Natural killer cell (primary cell): ENCODE measurements at regions not wholly inside any gene's neighbourhood (a gene's known extent, or its start where the extent isn't known, plus 50 kb on each side); places are given as distances from the start of the nearest gene placed in this dataset.

Experiments
- ATAC-seq, 3 donors: fragments of 150-1000 bp in 2 of 3; fragments of 200-7000 bp in 1 of 3; cut with Tn5 transposase; 1 replicate in 1 of 3; 2 replicates in 2 of 3; pipeline ENCODE4 v1.10.0; 2021; ENCODE audit warnings: mild to moderate bottlenecking in 2 of 3, moderate library complexity in 2 of 3
- DNase-seq, 2 donors: peaks; one replicate each; pipeline versions ENCODE4 v3.0.0 to v3.0.0-alpha.2; 2013 to 2021; ENCODE audit warnings: mixed read lengths in 1 of 2
- H3K27ac ChIP-seq: one replicate; pipeline ENCODE4 v1.5.1; 2013; ENCODE audit warnings: mild to moderate bottlenecking, low read length
- H3K27me3 ChIP-seq: one replicate; pipeline ENCODE4 v1.6.1; 2013; ENCODE audit warnings: low read length; ENCODE audit not compliant: control insufficient read depth, insufficient read depth
- H3K36me3 ChIP-seq: one replicate; pipeline ENCODE4 v1.6.1; 2013; ENCODE audit warnings: low read length; ENCODE audit not compliant: control insufficient read depth, insufficient read depth
- H3K4me1 ChIP-seq: one replicate; pipeline ENCODE4 v1.6.1; 2013; ENCODE audit warnings: low read length; ENCODE audit not compliant: control insufficient read depth, insufficient read depth
- H3K4me3 ChIP-seq: one replicate; pipeline ENCODE4 v1.5.1; 2013; ENCODE audit warnings: low read length
- H3K9me3 ChIP-seq: one replicate; pipeline ENCODE4 v1.6.1; 2013; ENCODE audit warnings: low read length; ENCODE audit not compliant: control insufficient read depth, insufficient read depth
- H3K27ac Mint-ChIP-seq, 2 donors: one replicate each; pipeline ENCODE4 v1.8.0; 2022; ENCODE audit warnings: mild to moderate bottlenecking in 2 of 2, mixed read lengths in 2 of 2, moderate library complexity in 1 of 2
- H3K27me3 Mint-ChIP-seq, 2 donors: one replicate each; pipeline ENCODE4 v1.8.0; 2022; ENCODE audit warnings: low read depth in 2 of 2, mixed read lengths in 2 of 2
- H3K36me3 Mint-ChIP-seq: one replicate; pipeline ENCODE4 v1.8.0; 2022; ENCODE audit warnings: mixed read lengths
- H3K4me1 Mint-ChIP-seq, 2 donors: one replicate each; pipeline ENCODE4 v1.8.0; 2022; ENCODE audit warnings: mixed read lengths in 2 of 2
- H3K4me3 Mint-ChIP-seq: one replicate; pipeline ENCODE4 v1.8.0; 2022; ENCODE audit warnings: mild to moderate bottlenecking, moderate library complexity, mixed read lengths
- H3K9me3 Mint-ChIP-seq, 2 donors: one replicate each; pipeline ENCODE4 v1.8.0; 2022; ENCODE audit warnings: mixed read lengths in 2 of 2
- CTCF ChIP-seq: fragments of 200-600 bp; IDR thresholded peaks from one replicate; pipeline ENCODE4 v1.8.0; 2022; ENCODE audit warnings: antibody characterized with exemption
- WGBS: methylation state at CpG from one replicate; pipeline ENCODE4 v1.1.7; 2013; ENCODE audit warnings: missing lambda C conversion rate; ENCODE audit not compliant: insufficient coverage; 5-methylcytosine and 5-hydroxymethylcytosine counted together
- intact Hi-C: fragments of 100-400 bp; cut with micrococcal nuclease; formaldehyde crosslinking; loops from one replicate; pipeline ENCODE4 v1.14.2; 2022

- no peaks in the 10 kb centered on the region for H3K4me1 ChIP-seq
- DNase-seq, result no peak
- peaks cover 8 to 9% of the 10 kb centered on the region in 2 donors for H3K4me1 Mint-ChIP-seq
- no peak overlapping the region for H3K27ac ChIP-seq
- peaks cover 10 to 17% of the 10 kb centered on the region in 2 donors for H3K27me3 Mint-ChIP-seq
- TF ChIP-seq CTCF, result no peak
- no peak overlapping the region for H3K27ac Mint-ChIP-seq
- 80% methylated on average over 7 of the region's 7 CpGs for WGBS
- no peak for ATAC-seq
- H3K4me3 Mint-ChIP-seq, result no peak overlapping the region
- no peaks in the 10 kb centered on the region for H3K9me3 Mint-ChIP-seq
- H3K36me3 Mint-ChIP-seq, result no peaks in the 10 kb centered on the region
- no peaks in the 10 kb centered on the region for H3K36me3 ChIP-seq
- intact Hi-C loops, result no loop called here
- H3K4me3 ChIP-seq, result no peak overlapping the region
- H3K27me3 ChIP-seq, result no peaks in the 10 kb centered on the region
- H3K9me3 ChIP-seq, result no peaks in the 10 kb centered on the region
These were observed 577.2 kb upstream of the SALL3 start for GRCh38 chr18:78402440-78402839.

- Mint-ChIP-seq H3K9me3 (no peaks in the 10 kb centered on the region), H3K4me1 (peaks cover 9% of the 10 kb centered on the region in 2 donors), H3K27me3 (peaks cover 10 to 19% of the 10 kb centered on the region in 2 donors), H3K36me3 (no peaks in the 10 kb centered on the region), H3K27ac (no peak overlapping the region), H3K4me3 (no peak overlapping the region)
- no peak for TF ChIP-seq CTCF
- no peak for ATAC-seq
- H3K36me3 ChIP-seq, result no peaks in the 10 kb centered on the region
- WGBS, result 77% methylated on average over 7 of the region's 7 CpGs
- H3K27ac ChIP-seq, result no peak overlapping the region
- no peaks in the 10 kb centered on the region for H3K27me3 ChIP-seq
- no peaks in the 10 kb centered on the region for H3K9me3 ChIP-seq
- H3K4me1 ChIP-seq, result no peaks in the 10 kb centered on the region
- intact Hi-C loops, result no loop called here
- no peak overlapping the region for H3K4me3 ChIP-seq
- DNase-seq, result no peak
These were observed 576.7 kb upstream of the SALL3 start for GRCh38 chr18:78402966-78403365.

- no peaks in the 10 kb centered on the region for H3K4me1 ChIP-seq
- H3K27ac Mint-ChIP-seq, result no peak overlapping the region
- no peaks in the 10 kb centered on the region for H3K9me3 Mint-ChIP-seq
- H3K27ac ChIP-seq, result no peak overlapping the region
- peaks cover 10 to 20% of the 10 kb centered on the region in 2 donors for H3K27me3 Mint-ChIP-seq
- H3K36me3 ChIP-seq, result no peaks in the 10 kb centered on the region
- DNase-seq (no peak), ATAC-seq (no peak)
- peaks cover 9% of the 10 kb centered on the region in 2 donors for H3K4me1 Mint-ChIP-seq
- no peaks in the 10 kb centered on the region for H3K36me3 Mint-ChIP-seq
- H3K27me3 ChIP-seq, result no peaks in the 10 kb centered on the region
- no peak overlapping the region for H3K4me3 ChIP-seq
- TF ChIP-seq CTCF, result no peak
- H3K4me3 Mint-ChIP-seq, result no peak overlapping the region
- 82% methylated on average over 9 of the region's 9 CpGs for WGBS
- no peaks in the 10 kb centered on the region for H3K9me3 ChIP-seq
- intact Hi-C loops, result no loop called here
These were observed 576.2 kb upstream of the SALL3 start for GRCh38 chr18:78403371-78403770.

GRCh38 chr18:78405763-78406162 is 573.9 kb upstream of the SALL3 start:
- Histone ChIP-seq H3K36me3 (no peaks in the 10 kb centered on the region), H3K4me3 (no peak overlapping the region), H3K27me3 (no peaks in the 10 kb centered on the region), H3K27ac (no peak overlapping the region), H3K9me3 (no peaks in the 10 kb centered on the region), H3K4me1 (no peaks in the 10 kb centered on the region)
- peaks cover 9% of the 10 kb centered on the region in 2 donors for H3K4me1 Mint-ChIP-seq
- ATAC-seq (no peak), DNase-seq (no peak)
- H3K27ac Mint-ChIP-seq, result no peak overlapping the region
- WGBS, result 90% methylated on average over 16 of the region's 16 CpGs
- no peak for TF ChIP-seq CTCF
- H3K9me3 Mint-ChIP-seq, result no peaks in the 10 kb centered on the region
- no peaks in the 10 kb centered on the region for H3K36me3 Mint-ChIP-seq
- intact Hi-C loops, result no loop called here
- H3K27me3 Mint-ChIP-seq, result peaks cover 10 to 20% of the 10 kb centered on the region in 2 donors
- H3K4me3 Mint-ChIP-seq, result no peak overlapping the region
